ENCODE measurements at regions not wholly inside any gene's neighbourhood (a gene's known extent, or its start where the extent isn't known, plus 50 kb on each side); places are given as distances from the start of the nearest gene placed in this dataset.

GRCh38 chrX:9087271-9088040, 53.5 kb upstream of the FAM9B start:
- Mint-ChIP-seq H3K27me3 (ENCODE audit: unreplicated experiment) (no peaks in the 10 kb centered on the region), H3K36me3 (ENCODE audit: insufficient read depth, unreplicated experiment) (no peaks in the 10 kb centered on the region), H3K4me1 (ENCODE audit: low read depth, unreplicated experiment) (no peaks in the 10 kb centered on the region), H3K9me3 (ENCODE audit: low read depth, unreplicated experiment) (no peaks in the 10 kb centered on the region), H3K4me3 (ENCODE audit: low read depth, unreplicated experiment) (no peak overlapping the region), H3K27ac (ENCODE audit: unreplicated experiment) (no peak overlapping the region)
- intact Hi-C loops (cut with micrococcal nuclease; ENCODE audit: unreplicated experiment) = no loop called here
- no peak for DNase-seq
- TF ChIP-seq CTCF (IDR thresholded peaks at IDR 0.05; ENCODE audit: unreplicated experiment) = no peak
- CTCF ChIA-PET = interaction anchor here (0.7 kb wide), 1 partner anchor 184 kb away, joined by 3 read pairs; no protein-coding TSS in a partner anchor
- no TSS peak for BruUV-seq (replicated peaks)

DNA sequence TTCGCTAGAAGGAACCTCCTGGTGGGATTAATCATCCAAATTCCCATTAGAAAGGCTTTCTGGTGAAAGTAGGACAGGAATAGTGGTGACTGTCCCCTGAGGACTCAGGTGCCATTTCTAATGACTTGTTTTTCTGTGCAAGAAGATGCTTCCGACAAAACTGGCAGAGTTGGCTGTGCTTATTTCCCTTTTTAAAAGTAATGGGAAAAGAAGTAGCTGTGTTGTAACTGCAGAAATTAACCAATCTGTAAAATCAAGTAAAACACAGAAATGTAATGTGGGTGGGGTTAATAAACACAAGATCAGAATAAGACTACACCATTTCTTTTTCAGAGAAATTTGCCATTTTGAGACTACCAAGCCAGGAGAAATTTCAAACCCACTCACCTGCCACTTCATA, 55.0 kb upstream of the FAM9B start:
- no peak for TF ChIP-seq CTCF (IDR thresholded peaks at IDR 0.05; ENCODE audit: unreplicated experiment)
- no peaks in the 10 kb centered on the region for H3K4me1 Mint-ChIP-seq (ENCODE audit: low read depth, unreplicated experiment)
- H3K4me3 Mint-ChIP-seq (ENCODE audit: low read depth, unreplicated experiment) = no peak overlapping the region
- H3K9me3 Mint-ChIP-seq (ENCODE audit: low read depth, unreplicated experiment) = no peaks in the 10 kb centered on the region
- no peak for DNase-seq
- H3K27ac Mint-ChIP-seq (ENCODE audit: unreplicated experiment) = no peak overlapping the region
- no peaks in the 10 kb centered on the region for H3K27me3 Mint-ChIP-seq (ENCODE audit: unreplicated experiment)
- CTCF ChIA-PET = no interaction called here
- BruUV-seq (replicated peaks) = no TSS peak
- H3K36me3 Mint-ChIP-seq (ENCODE audit: insufficient read depth, unreplicated experiment) = no peaks in the 10 kb centered on the region
- intact Hi-C loops (cut with micrococcal nuclease; ENCODE audit: unreplicated experiment) = no loop called here

DNA sequence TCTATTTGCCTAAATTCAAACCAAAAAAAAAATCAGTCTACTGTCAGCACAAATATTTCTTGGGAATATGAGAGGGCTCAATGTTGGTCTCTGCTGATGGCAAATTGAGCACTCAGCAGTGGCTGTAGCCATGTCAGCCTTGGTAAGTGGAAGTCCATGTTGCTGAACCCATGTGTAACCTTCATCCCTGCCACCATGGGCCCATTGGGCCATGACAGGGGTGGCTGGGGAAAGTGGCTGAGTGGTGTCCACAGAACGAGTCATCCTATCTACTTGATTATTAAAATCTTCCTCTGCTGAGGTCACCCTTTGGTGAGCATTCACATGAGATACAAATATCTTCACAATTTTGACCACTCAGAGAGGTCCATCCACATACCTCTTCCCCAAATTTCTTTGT, 56.8 kb upstream of the FAM9B start:
- intact Hi-C loops (cut with micrococcal nuclease; ENCODE audit: unreplicated experiment) = no loop called here
- no peak for TF ChIP-seq CTCF (IDR thresholded peaks at IDR 0.05; ENCODE audit: unreplicated experiment)
- H3K27me3 Mint-ChIP-seq (ENCODE audit: unreplicated experiment) = no peaks in the 10 kb centered on the region
- H3K36me3 Mint-ChIP-seq (ENCODE audit: insufficient read depth, unreplicated experiment) = no peaks in the 10 kb centered on the region
- H3K4me3 Mint-ChIP-seq (ENCODE audit: low read depth, unreplicated experiment) = no peak overlapping the region
- CTCF ChIA-PET = no interaction called here
- no TSS peak for BruUV-seq (replicated peaks)
- no peak for DNase-seq
- no peak overlapping the region for H3K27ac Mint-ChIP-seq (ENCODE audit: unreplicated experiment)
- H3K9me3 Mint-ChIP-seq (ENCODE audit: low read depth, unreplicated experiment) = peaks cover 5% of the 10 kb centered on the region
- no peaks in the 10 kb centered on the region for H3K4me1 Mint-ChIP-seq (ENCODE audit: low read depth, unreplicated experiment)

- TF ChIP-seq CTCF (IDR thresholded peaks at IDR 0.05; ENCODE audit: unreplicated experiment) = no peak
- no TSS peak for BruUV-seq (replicated peaks)
- Mint-ChIP-seq H3K9me3 (ENCODE audit: low read depth, unreplicated experiment) (peaks cover 5% of the 10 kb centered on the region), H3K27ac (ENCODE audit: unreplicated experiment) (no peak overlapping the region), H3K4me1 (ENCODE audit: low read depth, unreplicated experiment) (no peaks in the 10 kb centered on the region), H3K36me3 (ENCODE audit: insufficient read depth, unreplicated experiment) (no peaks in the 10 kb centered on the region), H3K27me3 (ENCODE audit: unreplicated experiment) (no peaks in the 10 kb centered on the region), H3K4me3 (ENCODE audit: low read depth, unreplicated experiment) (no peak overlapping the region)
- CTCF ChIA-PET = no interaction called here
- intact Hi-C loops (cut with micrococcal nuclease; ENCODE audit: unreplicated experiment) = no loop called here
- no peak for DNase-seq
Measured at GRCh38 chrX:9091258-9091657, 57.3 kb upstream of the FAM9B start.
